BLaER1 treated with 17β-estradiol and CSF1 and Interleukin-3, amounts not matched to agents 10 nM and 100 nM (cell line): ENCODE measurements at regions not wholly inside any gene's neighbourhood (a gene's known extent, or its start where the extent isn't known, plus 50 kb on each side); places are given as distances from the start of the nearest gene placed in this dataset.
A peak's percentile ranks its signal among the peaks of the same experiment; 100 is the strongest.

Experiments
- H3K27ac ChIP-seq, 11 experiments: shearing (Covaris generic); formaldehyde crosslinking; 2 replicates each; pipeline ENCODE4 v1.8.1; 2022
- H3K27me3 ChIP-seq, 11 experiments: shearing (Covaris generic); formaldehyde crosslinking; 2 replicates each; pipeline ENCODE4 v1.8.1; 2022
- H3K36me3 ChIP-seq, 11 experiments: shearing (Covaris generic); formaldehyde crosslinking; 2 replicates each; pipeline ENCODE4 v1.8.1; 2022
- H3K4me1 ChIP-seq, 10 experiments: shearing (Covaris generic); formaldehyde crosslinking; 2 replicates each; pipeline ENCODE4 v1.8.1; 2022
- H3K4me2 ChIP-seq, 11 experiments: shearing (Covaris generic); formaldehyde crosslinking; 2 replicates each; pipeline ENCODE4 v1.8.1; 2022
- H3K4me3 ChIP-seq, 10 experiments: shearing (Covaris generic); formaldehyde crosslinking; 2 replicates each; pipeline ENCODE4 v1.8.1; 2022
- H3K9ac ChIP-seq, 11 experiments: shearing (Covaris generic); formaldehyde crosslinking; 2 replicates each; pipeline ENCODE4 v1.8.1; 2022
- H3K9me3 ChIP-seq, 11 experiments: shearing (Covaris generic); formaldehyde crosslinking; replicated peaks in 1 of 11; 2 replicates each; pipeline ENCODE4 v1.8.1; 2022
- H4K20me1 ChIP-seq, 11 experiments: shearing (Covaris generic); formaldehyde crosslinking; 2 replicates each; pipeline ENCODE4 v1.8.1; 2022
- Cebpa-rat ChIP-seq, 11 experiments: shearing (Covaris generic); IDR thresholded peaks; 2 replicates each; pipeline ENCODE4 v1.8.1; 2022

- Histone ChIP-seq H3K36me3 (no peaks in the 10 kb centered on the region), H3K4me3 (no peak overlapping the region), H4K20me1 (no peaks in the 10 kb centered on the region), H3K27me3 (no peaks in the 10 kb centered on the region), H3K27ac (peak overlapping the region in 3 of 11 experiments; percentile 9 to 28 (median 24); a peak in 3 of 22 replicates), H3K9ac (no peak overlapping the region), H3K4me2 (peak overlapping the region in 2 of 11 experiments; percentile 54 to 61; a peak in 4 of 22 replicates), H3K9me3 (no peaks in the 10 kb centered on the region), H3K4me1 (peaks cover 4 to 53% (median 28%) of the 10 kb centered on the region in 10 experiments; a peak in 17 of 20 replicates)
- no peak for TF ChIP-seq Cebpa-rat (IDR thresholded peaks at IDR 0.05)
Observed at GRCh38 chr10:3848005-3848774, 63.2 kb upstream of the KLF6 start.

GRCh38 chr10:3846736-3847135 lies 61.7 kb upstream of the KLF6 start:
- Histone ChIP-seq H4K20me1 (no peaks in the 10 kb centered on the region), H3K27me3 (no peaks in the 10 kb centered on the region), H3K9ac (no peak overlapping the region), H3K4me3 (no peak overlapping the region), H3K27ac (no peak overlapping the region), H3K4me1 (peaks cover 4 to 39% (median 14%) of the 10 kb centered on the region in 10 experiments; a peak in 17 of 20 replicates), H3K36me3 (no peaks in the 10 kb centered on the region), H3K9me3 (no peaks in the 10 kb centered on the region), H3K4me2 (no peak overlapping the region)
- TF ChIP-seq Cebpa-rat (IDR thresholded peaks at IDR 0.05) = no peak

- no peak for TF ChIP-seq Cebpa-rat (IDR thresholded peaks at IDR 0.05)
- no peak overlapping the region for H3K9ac ChIP-seq
- H3K9me3 ChIP-seq = no peaks in the 10 kb centered on the region
- no peak overlapping the region for H3K27ac ChIP-seq
- H3K36me3 ChIP-seq = no peaks in the 10 kb centered on the region
- H4K20me1 ChIP-seq = no peaks in the 10 kb centered on the region
- no peak overlapping the region for H3K4me2 ChIP-seq
- no peaks in the 10 kb centered on the region for H3K27me3 ChIP-seq
- H3K4me3 ChIP-seq = no peak overlapping the region
- peaks cover 0 to 20% (median 0%) of the 10 kb centered on the region in 10 experiments; a peak in 6 of 20 replicates for H3K4me1 ChIP-seq
Observed at GRCh38 chr10:3844491-3845025, 59.5 kb upstream of the KLF6 start.

- TF ChIP-seq Cebpa-rat (IDR thresholded peaks at IDR 0.05) = no peak
- no peak overlapping the region for H3K27ac ChIP-seq
- no peak overlapping the region for H3K4me3 ChIP-seq
- peaks cover 0 to 38% (median 0%) of the 10 kb centered on the region in 10 experiments; a peak in 7 of 20 replicates for H3K4me1 ChIP-seq
- no peaks in the 10 kb centered on the region for H4K20me1 ChIP-seq
- peak overlapping the region in 3 of 11 experiments; percentile 8 to 27 (median 9); a peak in 5 of 22 replicates for H3K4me2 ChIP-seq
- H3K9me3 ChIP-seq = no peaks in the 10 kb centered on the region
- H3K9ac ChIP-seq = no peak overlapping the region
- no peaks in the 10 kb centered on the region for H3K36me3 ChIP-seq
- H3K27me3 ChIP-seq = no peaks in the 10 kb centered on the region
Observed at GRCh38 chr10:3838460-3839437, 53.7 kb upstream of the KLF6 start.

- Histone ChIP-seq H3K4me3 (no peak overlapping the region), H4K20me1 (no peaks in the 10 kb centered on the region), H3K4me1 (peaks cover 0 to 41% (median 0%) of the 10 kb centered on the region in 10 experiments; a peak in 7 of 20 replicates), H3K36me3 (no peaks in the 10 kb centered on the region), H3K27ac (no peak overlapping the region), H3K27me3 (no peaks in the 10 kb centered on the region), H3K4me2 (peak overlapping the region in 2 of 11 experiments; percentile 8 to 27; a peak in 1 of 22 replicates), H3K9me3 (no peaks in the 10 kb centered on the region), H3K9ac (no peak overlapping the region)
- no peak for TF ChIP-seq Cebpa-rat (IDR thresholded peaks at IDR 0.05)
Observed at GRCh38 chr10:3837647-3838459, 52.8 kb upstream of the KLF6 start.

- peak overlapping the region in 3 of 11 experiments; percentile 37 to 62 (median 54); a peak in 5 of 22 replicates for H3K4me2 ChIP-seq
- no peaks in the 10 kb centered on the region for H3K27me3 ChIP-seq
- no peaks in the 10 kb centered on the region for H4K20me1 ChIP-seq
- no peak overlapping the region for H3K4me3 ChIP-seq
- no peaks in the 10 kb centered on the region for H3K36me3 ChIP-seq
- H3K4me1 ChIP-seq = peaks cover 0 to 56% (median 0%) of the 10 kb centered on the region in 10 experiments; a peak in 7 of 20 replicates
- no peak for TF ChIP-seq Cebpa-rat (IDR thresholded peaks at IDR 0.05)
- peak overlapping the region in 3 of 11 experiments; percentile 39 to 80 (median 54); a peak in 5 of 22 replicates for H3K27ac ChIP-seq
- no peaks in the 10 kb centered on the region for H3K9me3 ChIP-seq
- H3K9ac ChIP-seq = peak overlapping the region in 2 of 11 experiments; percentile 66 to 69; a peak in 3 of 22 replicates
Observed at GRCh38 chr10:3836222-3836820, 51.3 kb upstream of the KLF6 start.

- H3K4me2 ChIP-seq = peak overlapping the region in 4 of 11 experiments; percentile 6 to 62 (median 46); a peak in 5 of 22 replicates
Observed at GRCh38 chr10:3835770-3836169, 50.8 kb upstream of the KLF6 start.

More at GRCh38 chr10:3835770-3836169, 50.8 kb upstream of the KLF6 start:
- no peaks in the 10 kb centered on the region for H4K20me1 ChIP-seq
- H3K9ac ChIP-seq = peak overlapping the region in 2 of 11 experiments; percentile 66 to 69; a peak in 3 of 22 replicates
- peak overlapping the region in 3 of 11 experiments; percentile 39 to 80 (median 59); a peak in 6 of 22 replicates for H3K27ac ChIP-seq
- peaks cover 0 to 62% (median 0%) of the 10 kb centered on the region in 10 experiments; a peak in 7 of 20 replicates for H3K4me1 ChIP-seq
- H3K27me3 ChIP-seq = no peaks in the 10 kb centered on the region
- H3K36me3 ChIP-seq = no peaks in the 10 kb centered on the region
- H3K9me3 ChIP-seq = no peaks in the 10 kb centered on the region
- H3K4me3 ChIP-seq = no peak overlapping the region
- TF ChIP-seq Cebpa-rat (IDR thresholded peaks at IDR 0.05) = no peak
